Adrenal gland (tissue), 5 donors: ENCODE measurements at regions not wholly inside any gene's neighbourhood (a gene's known extent, or its start where the extent isn't known, plus 50 kb on each side); places are given as distances from the start of the nearest gene placed in this dataset.

Experiments
- CTCF ChIP-seq, 6 experiments: fragments of 450-650 bp in 4 of 6; fragments of 200-600 bp in 2 of 6; sonication (generic) in 1 of 6; IDR thresholded peaks; 1 replicate in 5 of 6; 2 replicates in 1 of 6; pipeline versions ENCODE4 v1.5.1 to v1.8.0; 2016 to 2021; ENCODE audit warnings: antibody characterized with exemption in 6 of 6, mild to moderate bottlenecking in 2 of 6, moderate library complexity in 1 of 6
- POLR2A ChIP-seq, 2 donors: fragments of 450-650 bp; IDR thresholded peaks; one replicate each; pipeline ENCODE4 v1.6.1; 2017; ENCODE audit warnings: antibody characterized with exemption in 2 of 2, mild to moderate bottlenecking in 2 of 2, moderate library complexity in 1 of 2
- donor health status: DM: no; HTN: no; CAD: no.

- TF ChIP-seq POLR2A (IDR thresholded peaks at IDR 0.05) (no peak), CTCF (IDR thresholded peaks at IDR 0.05) (no peak)
Observed at GRCh38 chr5:28468166-28468565, 1429.8 kb upstream of the CDH9 start.
